Body of pancreas (tissue), 4 donors: ENCODE measurements at regions not wholly inside any gene's neighbourhood (a gene's known extent, or its start where the extent isn't known, plus 50 kb on each side); places are given as distances from the start of the nearest gene placed in this dataset.

ENCODE experiments used
- CTCF ChIP-seq, 7 experiments: fragments of 450-650 bp in 4 of 7; fragments of 200-600 bp in 3 of 7; sonication (generic) in 3 of 7; IDR thresholded peaks; one replicate each; pipeline ENCODE4 v1.5.1; 2016 to 2019; ENCODE audit warnings: antibody characterized with exemption in 7 of 7
- POLR2A ChIP-seq, 3 donors: fragments of 450-650 bp; IDR thresholded peaks; one replicate each; pipeline ENCODE4 v1.6.1; 2016; ENCODE audit warnings: antibody characterized with exemption in 3 of 3, mild to moderate bottlenecking in 2 of 3

DNA sequence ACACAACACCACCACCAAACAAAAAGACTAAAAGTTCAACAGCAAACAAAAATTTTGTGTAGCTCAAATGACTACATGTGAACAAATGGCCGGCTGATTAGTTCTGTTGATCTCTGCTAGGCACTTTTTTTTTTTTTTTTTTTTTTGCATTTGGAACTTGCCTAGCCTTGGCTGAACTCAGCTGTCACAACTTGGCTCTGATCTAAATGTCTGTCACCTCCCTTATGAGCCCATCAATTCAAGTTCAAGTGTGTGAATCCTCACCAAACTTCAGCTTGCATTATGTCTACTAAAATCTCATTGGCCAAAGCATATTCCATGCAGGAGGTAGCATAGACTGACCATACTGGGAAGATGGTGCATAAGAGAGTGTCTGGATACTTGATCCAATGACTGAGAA is 606.5 kb upstream of the ADGRL4 start:
- TF ChIP-seq CTCF (IDR thresholded peaks at IDR 0.05): no peak
- no peak for TF ChIP-seq POLR2A (IDR thresholded peaks at IDR 0.05)
